H7 (cell line): ENCODE measurements at regions not wholly inside any gene's neighbourhood (a gene's known extent, or its start where the extent isn't known, plus 50 kb on each side); places are given as distances from the start of the nearest gene placed in this dataset.

Experiments
- DNase-seq: peaks from one replicate; pipeline ENCODE4 v3.0.0; 2012
- H3K27me3 ChIP-seq: 2 replicates; pipeline ENCODE4 v1.6.0; 2011; ENCODE audit warnings: mild to moderate bottlenecking, low read length; ENCODE audit not compliant: control insufficient read depth, insufficient read depth
- H3K36me3 ChIP-seq: replicated peaks from 2 replicates; pipeline ENCODE4 v1.5.1; 2011; ENCODE audit warnings: low read length; ENCODE audit not compliant: control insufficient read depth, insufficient read depth
- H3K4me3 ChIP-seq: 2 replicates; pipeline ENCODE4 v1.5.1; 2011; ENCODE audit warnings: low read depth, mild to moderate bottlenecking, control low read depth, low read length, moderate library complexity; ENCODE audit not compliant: insufficient read depth

DNA sequence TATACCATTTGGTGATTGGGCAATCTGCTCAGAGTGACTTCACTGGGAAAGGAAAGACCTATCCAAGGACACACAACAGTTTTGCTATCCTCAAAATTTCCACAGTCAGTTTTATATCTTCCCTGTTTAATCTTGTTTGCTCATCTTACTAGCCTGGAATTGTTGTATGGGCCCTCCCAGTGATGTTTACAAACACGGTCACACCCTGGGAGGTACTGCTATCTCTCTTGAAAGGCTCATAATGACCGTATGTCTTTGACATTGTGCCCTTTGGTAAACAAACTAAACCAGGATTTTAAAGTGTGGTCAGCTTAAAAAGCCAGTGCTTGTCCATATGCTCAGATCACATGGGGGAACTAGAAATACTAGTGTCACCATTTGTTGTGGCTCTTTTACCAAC lies 277.0 kb downstream of the CDH2 start:
- Histone ChIP-seq H3K36me3 (no peaks in the 10 kb centered on the region), H3K4me3 (no peak overlapping the region), H3K27me3 (no peaks in the 10 kb centered on the region)
- no peak for DNase-seq

DNA sequence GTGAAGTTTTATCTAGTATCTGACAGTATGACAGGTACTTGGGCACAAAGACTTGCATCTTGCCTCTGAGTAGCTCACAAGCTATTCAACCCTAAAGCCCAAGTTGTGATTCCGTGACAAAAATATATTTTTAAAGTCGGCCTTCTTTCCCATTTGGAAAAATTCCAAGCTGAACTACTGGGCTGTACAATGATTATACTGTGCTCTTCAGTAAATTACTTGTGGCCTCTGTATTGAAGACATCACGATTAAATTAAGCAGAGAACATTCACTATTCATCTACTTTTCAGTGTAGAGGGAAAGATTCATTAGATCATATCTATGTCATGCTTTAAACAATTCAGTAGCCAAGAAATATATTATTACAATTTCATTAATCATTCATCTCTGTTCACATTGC lies 282.2 kb downstream of the CDH2 start:
- Histone ChIP-seq H3K4me3 (no peak overlapping the region), H3K27me3 (no peaks in the 10 kb centered on the region), H3K36me3 (no peaks in the 10 kb centered on the region)
- no peak for DNase-seq

DNA sequence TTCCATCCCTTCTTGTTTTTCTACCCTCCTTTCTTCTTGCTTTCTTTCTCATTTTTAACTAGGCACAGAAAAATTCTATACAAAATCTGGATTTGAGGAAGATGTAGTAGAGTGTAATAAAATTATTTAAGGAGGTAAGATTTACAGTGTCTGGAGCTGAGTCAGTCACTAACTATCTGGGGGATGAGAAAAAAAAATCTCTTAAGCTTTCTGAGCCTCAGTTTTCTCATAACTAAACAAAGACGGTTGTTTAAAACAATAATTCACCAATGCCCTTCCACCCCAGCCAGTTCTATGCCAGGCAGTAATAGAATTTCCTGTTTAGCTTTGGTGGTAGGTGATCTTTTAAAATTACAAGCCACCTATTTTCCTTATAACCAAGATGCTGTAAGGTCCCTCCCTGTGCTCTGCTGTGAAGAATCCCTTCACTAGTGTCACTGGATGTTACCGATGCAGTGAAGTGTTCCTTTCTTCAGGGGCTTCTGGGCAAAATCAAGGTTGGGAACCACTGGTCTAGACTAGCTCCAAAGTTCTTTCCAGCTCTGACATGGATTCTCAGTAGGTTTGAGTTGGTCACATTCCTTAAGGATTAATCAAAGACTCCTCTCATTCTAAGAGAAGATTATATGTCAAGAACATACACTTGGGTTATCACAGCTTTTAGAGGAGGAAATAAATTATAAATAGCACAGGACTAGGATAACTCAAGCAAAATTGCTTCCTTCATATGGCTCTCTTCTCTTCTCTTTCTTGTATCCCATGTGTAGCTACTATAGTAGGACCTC lies 289.0 kb downstream of the CDH2 start:
- Histone ChIP-seq H3K36me3 (no peaks in the 10 kb centered on the region), H3K4me3 (no peak overlapping the region), H3K27me3 (no peaks in the 10 kb centered on the region)
- DNase-seq: no peak

DNA sequence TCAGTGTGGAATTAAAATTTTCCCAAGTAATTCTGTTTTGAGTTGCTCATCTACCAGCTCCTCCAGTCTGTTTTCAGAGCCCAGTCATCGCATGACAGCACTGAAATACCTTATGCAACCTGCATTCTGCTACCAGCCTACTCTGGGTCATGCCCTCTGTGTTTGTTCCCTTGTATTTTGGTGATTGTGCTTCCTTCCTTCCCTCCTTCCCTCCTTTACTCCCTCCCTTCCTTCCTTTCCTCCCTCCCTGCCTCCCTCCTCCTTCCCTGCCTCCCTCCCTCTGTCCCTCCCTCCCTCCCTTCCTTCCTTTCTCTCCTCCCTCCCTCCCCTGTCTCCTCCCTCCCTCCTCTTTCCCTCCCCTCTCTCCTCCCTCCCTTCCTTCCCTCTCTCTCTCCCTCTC lies 289.6 kb downstream of the CDH2 start:
- Histone ChIP-seq H3K4me3 (no peak overlapping the region), H3K36me3 (no peaks in the 10 kb centered on the region), H3K27me3 (no peaks in the 10 kb centered on the region)
- no peak for DNase-seq

DNA sequence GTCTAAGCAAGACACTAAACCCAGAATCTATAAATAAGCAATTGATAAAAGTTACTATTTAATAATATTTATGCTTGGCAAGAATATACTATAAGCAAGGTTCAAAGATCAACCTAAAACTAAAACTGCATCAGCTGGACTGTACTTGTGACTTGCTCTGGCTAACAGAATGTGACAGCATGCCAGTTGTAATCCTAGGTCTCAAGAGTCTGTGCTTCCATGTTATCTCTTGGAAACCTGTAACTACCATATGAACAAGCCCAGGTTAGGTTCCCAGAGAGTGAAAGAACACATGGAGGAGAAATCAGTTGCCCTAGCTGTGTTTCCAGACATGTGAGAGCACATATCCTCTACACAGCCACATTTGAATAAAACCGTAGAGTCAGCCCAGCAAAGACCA lies 297.4 kb downstream of the CDH2 start:
- Histone ChIP-seq H3K27me3 (no peaks in the 10 kb centered on the region), H3K36me3 (no peaks in the 10 kb centered on the region), H3K4me3 (no peak overlapping the region)
- no peak for DNase-seq

DNA sequence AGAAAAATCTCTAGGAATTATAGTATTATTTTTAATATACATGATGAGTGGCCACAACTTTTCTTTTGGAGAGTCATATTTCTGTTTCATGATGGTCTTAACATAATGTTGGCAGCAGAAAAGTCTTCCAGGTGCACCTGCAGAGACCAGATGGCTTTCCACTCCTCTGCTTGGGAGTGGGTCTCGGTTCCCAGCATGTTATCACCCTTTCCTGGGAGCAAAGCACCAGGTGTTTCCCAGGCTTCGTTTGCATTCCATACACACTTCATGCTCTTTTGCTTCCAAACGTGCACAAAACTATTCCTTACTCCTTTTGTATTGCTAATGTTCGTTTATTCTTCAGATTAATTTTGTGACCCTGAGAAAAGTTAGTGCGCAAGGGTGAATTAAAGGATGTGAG lies 305.2 kb downstream of the CDH2 start:
- Histone ChIP-seq H3K36me3 (no peaks in the 10 kb centered on the region), H3K27me3 (no peaks in the 10 kb centered on the region), H3K4me3 (no peak overlapping the region)
- DNase-seq: no peak

DNA sequence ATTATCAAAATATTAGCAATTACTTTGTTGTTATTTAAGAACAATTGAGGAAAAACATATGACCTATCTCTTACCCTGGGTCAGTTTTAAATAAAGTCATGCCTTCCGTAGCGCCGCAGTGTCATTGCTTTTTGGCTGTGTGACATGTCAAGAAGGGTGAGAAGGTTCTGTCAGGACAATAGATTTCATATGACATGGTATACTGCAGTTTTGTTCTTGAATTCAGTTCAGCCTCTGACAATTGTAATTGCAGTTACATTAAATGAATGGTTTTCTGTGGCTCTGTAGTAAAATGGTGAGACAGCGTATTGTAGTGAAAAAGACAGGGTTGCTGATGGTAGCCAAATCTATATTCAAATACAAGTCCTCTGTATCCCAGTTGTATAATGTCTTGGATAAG lies 307.2 kb downstream of the CDH2 start:
- H3K4me3 ChIP-seq: no peak overlapping the region
- H3K36me3 ChIP-seq: no peaks in the 10 kb centered on the region
- no peak for DNase-seq
- H3K27me3 ChIP-seq: no peaks in the 10 kb centered on the region

DNA sequence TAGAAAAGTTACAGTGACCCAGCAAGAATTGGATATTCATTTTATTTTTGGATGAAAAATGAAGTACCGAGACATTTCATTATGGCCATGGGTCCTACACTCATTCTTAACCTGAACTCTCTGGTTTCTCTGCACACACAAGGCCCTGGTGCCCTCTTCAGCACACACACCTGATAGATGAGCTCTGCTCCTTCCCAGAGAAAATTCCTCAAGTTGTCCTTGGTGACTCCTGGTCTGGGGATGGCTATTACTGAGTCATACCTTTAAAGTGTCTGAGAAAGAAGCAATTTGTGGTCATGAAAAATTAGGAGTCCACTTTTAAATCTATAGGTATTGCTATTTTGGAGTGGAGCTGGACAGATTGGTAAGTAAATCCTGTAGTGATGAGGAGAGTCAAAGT lies 311.5 kb downstream of the CDH2 start:
- Histone ChIP-seq H3K4me3 (no peak overlapping the region), H3K27me3 (no peaks in the 10 kb centered on the region), H3K36me3 (no peaks in the 10 kb centered on the region)
- DNase-seq: no peak

DNA sequence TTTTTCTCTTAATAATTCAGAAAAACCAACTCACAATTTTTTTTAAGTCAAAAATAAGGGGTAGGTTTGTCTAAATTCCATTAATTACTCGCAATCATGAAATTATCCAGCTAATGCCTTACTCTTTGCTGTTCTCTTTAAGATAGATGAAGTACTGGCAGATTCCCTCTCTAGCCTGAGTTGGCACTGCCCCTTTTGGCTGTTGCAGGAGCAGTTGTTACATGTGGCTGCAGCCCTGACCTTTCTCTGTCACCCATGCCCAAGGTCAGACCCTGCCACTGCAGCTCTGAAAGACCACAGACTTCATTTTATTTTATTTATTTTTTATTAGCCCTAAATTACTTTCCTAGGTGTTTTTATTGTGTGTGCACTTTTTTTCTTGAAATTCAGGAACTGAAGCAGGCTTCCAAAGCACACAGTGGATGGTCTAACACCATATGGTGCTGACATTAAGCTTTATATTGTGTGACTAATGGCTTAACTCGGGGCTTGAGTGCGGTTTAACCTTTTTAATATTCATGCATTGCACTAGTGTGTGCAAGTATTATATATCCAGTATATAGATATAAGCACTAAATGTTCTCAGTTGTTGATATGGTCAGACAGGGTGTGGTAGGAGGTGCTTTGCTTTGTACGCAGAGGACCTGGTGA lies 313.0 kb downstream of the CDH2 start:
- Histone ChIP-seq H3K27me3 (no peaks in the 10 kb centered on the region), H3K36me3 (no peaks in the 10 kb centered on the region), H3K4me3 (no peak overlapping the region)
- no peak for DNase-seq

DNA sequence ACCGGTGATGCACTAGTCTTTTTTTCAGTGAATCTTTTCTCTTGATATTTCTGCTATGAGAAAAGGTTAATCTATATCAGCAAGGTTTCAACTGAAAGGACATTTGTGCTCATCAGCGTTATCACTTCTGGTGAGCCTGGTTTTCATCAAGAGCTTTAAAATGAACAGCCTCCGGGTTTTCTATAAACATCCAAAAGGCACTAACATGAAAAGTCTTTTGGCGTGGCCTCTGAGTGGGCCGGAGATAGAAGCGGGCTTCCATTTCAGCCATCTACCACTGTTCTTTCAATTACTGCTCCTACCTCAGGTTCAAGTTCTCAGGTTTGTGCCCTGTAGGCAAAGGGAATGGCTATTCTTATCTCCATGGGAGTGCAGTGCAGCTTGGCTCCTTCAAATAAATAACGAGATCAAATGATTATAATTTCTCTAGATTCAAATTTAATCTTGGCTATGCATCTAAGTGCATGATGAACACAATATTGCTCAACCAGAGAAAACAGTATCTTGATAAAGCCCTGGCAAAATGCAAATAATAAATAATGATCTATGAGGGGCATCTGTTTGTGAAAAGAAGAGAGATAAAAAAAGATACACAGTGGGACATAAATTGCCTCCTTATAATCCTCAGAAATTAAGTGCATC lies 314.8 kb downstream of the CDH2 start:
- no peak overlapping the region for H3K4me3 ChIP-seq
- no peaks in the 10 kb centered on the region for H3K36me3 ChIP-seq
- no peaks in the 10 kb centered on the region for H3K27me3 ChIP-seq
- no peak for DNase-seq

DNA sequence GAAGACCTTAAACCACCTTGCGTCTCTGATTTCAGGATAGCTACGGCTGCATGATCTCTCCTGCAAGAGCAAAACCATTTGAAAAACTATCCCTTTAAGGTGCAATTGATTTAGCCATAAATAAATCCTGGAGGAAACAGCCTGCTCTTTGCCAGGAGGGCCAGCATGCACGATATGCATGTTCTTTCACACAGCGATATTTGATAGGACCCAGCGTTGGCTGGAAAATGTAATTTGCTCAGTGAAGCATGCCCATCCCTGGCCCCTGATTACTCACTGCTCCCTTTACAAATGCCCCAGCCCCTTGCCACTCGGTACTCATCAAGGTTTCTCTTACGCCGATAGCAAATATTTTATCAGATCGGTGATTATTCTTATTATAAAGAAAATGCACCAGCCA lies 315.4 kb downstream of the CDH2 start:
- no peaks in the 10 kb centered on the region for H3K27me3 ChIP-seq
- DNase-seq: no peak
- H3K4me3 ChIP-seq: no peak overlapping the region
- no peaks in the 10 kb centered on the region for H3K36me3 ChIP-seq

DNA sequence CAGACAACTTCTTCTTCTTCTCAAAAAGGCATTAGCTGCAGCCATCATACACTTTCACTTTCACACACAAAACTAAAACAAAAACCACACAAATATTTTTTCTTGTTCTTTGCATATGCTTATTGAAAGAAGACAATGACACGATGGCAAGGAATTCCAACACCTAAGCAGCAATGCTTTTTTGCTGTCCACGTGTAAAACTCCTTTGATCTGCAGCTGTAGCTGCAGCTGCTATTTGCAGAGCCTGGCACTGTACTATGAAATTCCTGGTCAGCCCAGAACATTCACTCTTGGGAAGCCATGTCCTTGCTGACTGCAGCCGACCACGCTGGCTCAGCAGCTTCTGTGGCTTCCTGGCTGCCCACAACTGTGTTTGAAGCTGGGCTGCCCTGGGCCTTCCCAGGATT lies 316.2 kb downstream of the CDH2 start:
- no peak overlapping the region for H3K4me3 ChIP-seq
- no peak for DNase-seq
- H3K27me3 ChIP-seq: no peaks in the 10 kb centered on the region
- H3K36me3 ChIP-seq: no peaks in the 10 kb centered on the region

DNA sequence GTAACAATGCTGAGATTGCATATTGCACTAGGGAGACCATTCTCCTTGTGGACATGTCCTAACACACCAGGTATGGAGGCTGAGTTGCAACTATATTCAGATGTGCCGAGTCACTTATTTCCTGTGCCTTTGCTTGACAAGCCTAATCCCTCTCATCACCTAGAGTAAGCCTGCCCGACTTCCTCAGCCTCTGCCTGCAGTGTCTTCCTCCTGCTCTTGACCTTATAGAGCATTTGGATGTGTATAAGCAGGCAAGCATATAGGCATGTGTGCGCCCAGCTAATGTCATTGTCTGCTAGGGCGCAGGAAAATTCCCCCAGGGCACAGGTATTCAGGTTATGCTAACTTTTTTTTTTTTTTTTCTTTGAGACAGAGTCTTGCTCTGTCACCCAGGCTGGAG lies 316.9 kb downstream of the CDH2 start:
- no peaks in the 10 kb centered on the region for H3K36me3 ChIP-seq
- DNase-seq: no peak
- no peak overlapping the region for H3K4me3 ChIP-seq
- H3K27me3 ChIP-seq: no peaks in the 10 kb centered on the region

DNA sequence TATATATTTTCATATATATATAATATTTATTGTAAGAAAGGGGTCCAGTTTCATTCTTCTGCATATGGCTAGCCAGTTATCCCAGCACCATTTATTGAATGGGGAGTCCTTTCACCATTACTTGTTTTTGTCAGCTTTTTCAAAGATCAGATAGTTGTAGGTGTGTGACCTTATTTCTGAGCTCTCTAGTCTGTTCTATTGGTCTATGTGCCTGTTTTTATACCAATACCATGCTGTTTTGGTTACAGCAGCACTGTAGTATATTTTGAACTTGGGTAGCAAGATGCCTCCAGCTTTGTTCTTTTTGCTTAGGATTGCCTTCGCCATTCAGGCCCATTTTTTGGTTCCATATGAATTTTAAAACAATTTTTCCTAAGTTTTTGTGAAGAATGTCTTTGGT lies 320.1 kb downstream of the CDH2 start:
- H3K36me3 ChIP-seq: no peaks in the 10 kb centered on the region
- no peak for DNase-seq
- H3K27me3 ChIP-seq: no peaks in the 10 kb centered on the region
- no peak overlapping the region for H3K4me3 ChIP-seq

DNA sequence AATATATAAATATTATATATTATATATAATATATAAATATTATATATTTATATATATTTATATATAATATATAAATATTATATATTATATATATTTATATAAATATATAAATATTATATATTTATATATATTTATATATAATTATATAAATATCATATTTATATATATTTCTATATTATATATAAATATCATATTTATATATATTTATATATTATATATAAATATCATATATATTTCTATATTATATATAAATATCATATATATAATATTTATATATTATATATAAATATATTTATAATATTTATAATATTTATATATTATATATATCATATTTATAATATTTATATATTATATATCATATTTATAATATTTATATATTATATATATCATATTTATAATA lies 321.4 kb downstream of the CDH2 start:
- no peak overlapping the region for H3K4me3 ChIP-seq
- no peaks in the 10 kb centered on the region for H3K36me3 ChIP-seq
- H3K27me3 ChIP-seq: no peaks in the 10 kb centered on the region
- DNase-seq: no peak
